Epithelial cell of proximal tubule (primary cell): ENCODE measurements at regions not wholly inside any gene's neighbourhood (a gene's known extent, or its start where the extent isn't known, plus 50 kb on each side); places are given as distances from the start of the nearest gene placed in this dataset.

Experiments used
- DNase-seq: peaks from one replicate; pipeline ENCODE4 v3.0.0-alpha.2; 2011; ENCODE audit warnings: low read depth
- H3K4me3 ChIP-seq: 2 replicates; pipeline ENCODE4 v1.5.1; 2011; ENCODE audit warnings: low read depth, mild to moderate bottlenecking, low read length
- TF ChIP-seq, protein P1 (sequence below): conservative IDR thresholded peaks from 2 replicates; pipeline ENCODE4 v1.5.1; 2012; ENCODE audit warnings: low read depth, mild to moderate bottlenecking, low read length

DNA sequence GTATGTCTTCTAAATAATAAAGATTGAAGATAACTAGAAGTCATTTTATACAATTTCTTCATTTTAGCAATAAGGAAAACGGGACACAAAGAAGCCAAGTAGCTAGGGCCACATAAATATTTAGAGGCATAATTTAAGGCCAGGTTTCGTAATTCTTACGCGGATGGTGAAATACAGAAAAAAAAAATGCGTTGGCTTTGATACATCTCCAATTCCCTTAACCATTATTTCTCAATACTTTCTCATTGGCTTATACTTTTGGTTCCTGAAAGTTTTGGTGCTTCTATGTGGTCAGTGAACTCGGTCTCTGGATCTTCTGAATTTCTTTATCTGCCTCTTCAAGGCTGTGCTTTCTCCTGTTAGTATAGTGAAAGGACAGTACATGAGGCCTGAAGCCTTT lies 888.1 kb downstream of the KCNJ2 start:
- H3K4me3 ChIP-seq = no peak overlapping the region
- TF ChIP-seq, protein P1, sequence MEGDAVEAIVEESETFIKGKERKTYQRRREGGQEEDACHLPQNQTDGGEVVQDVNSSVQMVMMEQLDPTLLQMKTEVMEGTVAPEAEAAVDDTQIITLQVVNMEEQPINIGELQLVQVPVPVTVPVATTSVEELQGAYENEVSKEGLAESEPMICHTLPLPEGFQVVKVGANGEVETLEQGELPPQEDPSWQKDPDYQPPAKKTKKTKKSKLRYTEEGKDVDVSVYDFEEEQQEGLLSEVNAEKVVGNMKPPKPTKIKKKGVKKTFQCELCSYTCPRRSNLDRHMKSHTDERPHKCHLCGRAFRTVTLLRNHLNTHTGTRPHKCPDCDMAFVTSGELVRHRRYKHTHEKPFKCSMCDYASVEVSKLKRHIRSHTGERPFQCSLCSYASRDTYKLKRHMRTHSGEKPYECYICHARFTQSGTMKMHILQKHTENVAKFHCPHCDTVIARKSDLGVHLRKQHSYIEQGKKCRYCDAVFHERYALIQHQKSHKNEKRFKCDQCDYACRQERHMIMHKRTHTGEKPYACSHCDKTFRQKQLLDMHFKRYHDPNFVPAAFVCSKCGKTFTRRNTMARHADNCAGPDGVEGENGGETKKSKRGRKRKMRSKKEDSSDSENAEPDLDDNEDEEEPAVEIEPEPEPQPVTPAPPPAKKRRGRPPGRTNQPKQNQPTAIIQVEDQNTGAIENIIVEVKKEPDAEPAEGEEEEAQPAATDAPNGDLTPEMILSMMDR = no peak
- no peak for DNase-seq

DNA sequence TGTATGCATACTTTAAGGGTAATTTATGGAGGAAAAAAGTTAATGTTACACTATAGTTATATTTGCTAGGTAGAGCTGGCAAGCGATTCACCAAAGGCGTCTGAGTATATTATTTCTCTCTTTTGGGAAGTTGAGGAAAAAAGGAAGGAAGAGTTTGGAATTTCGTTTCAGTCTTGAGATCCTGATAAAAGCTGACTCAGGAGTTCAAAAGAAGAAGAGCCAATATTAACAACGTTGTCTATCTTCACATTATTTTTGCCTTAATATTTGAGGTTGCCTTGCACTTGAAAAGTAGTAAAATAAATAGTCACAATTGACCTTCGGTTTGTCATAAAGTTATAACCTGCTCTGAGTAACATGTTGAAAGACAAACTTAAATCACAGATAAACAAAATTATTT lies 888.6 kb downstream of the KCNJ2 start:
- DNase-seq = no peak
- TF ChIP-seq, protein P1 = no peak

DNA sequence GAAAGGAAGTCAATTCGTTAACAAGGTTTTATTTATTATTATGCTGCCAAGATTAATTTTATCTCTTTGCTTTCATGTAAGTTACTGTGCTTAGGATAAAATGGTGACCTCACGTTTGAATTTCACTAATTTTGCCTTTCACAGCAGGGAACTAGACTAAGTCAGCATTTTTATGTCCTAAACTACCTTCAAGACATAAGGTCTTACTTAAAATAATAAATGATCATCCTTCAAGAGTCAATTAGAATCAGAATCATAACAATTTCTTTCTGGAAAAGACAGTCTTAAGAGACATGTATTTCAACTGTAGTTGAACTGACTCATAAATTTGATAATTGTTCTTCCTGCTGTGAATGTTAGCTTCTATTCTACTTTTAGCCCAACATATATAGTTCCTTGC lies 893.8 kb downstream of the KCNJ2 start:
- TF ChIP-seq, protein P1 = no peak
- no peak overlapping the region for H3K4me3 ChIP-seq
- DNase-seq = no peak

More for the DNA sequence above, 888.6 kb downstream of the KCNJ2 start:
- no peak overlapping the region for H3K4me3 ChIP-seq

DNA sequence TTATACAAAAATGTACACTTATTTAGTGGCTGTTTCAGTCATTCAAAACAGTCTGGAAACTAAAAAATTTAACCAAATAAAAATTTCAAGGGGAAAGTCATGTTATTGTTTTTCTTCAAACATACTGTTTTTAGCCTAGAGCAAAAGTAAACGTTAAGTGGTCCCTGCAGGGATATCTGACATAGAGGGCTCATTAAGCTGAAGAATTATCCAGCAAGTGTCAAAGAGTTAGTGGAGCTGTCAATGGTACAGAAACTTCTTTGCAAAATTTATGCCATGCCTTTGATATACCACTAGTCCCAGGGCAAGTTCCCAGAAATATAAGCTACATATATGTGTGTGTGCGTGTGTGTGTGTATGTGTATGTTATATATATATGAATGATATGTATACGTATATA lies 894.2 kb downstream of the KCNJ2 start:
- TF ChIP-seq, protein P1 = no peak
- no peak for DNase-seq
- no peak overlapping the region for H3K4me3 ChIP-seq

DNA sequence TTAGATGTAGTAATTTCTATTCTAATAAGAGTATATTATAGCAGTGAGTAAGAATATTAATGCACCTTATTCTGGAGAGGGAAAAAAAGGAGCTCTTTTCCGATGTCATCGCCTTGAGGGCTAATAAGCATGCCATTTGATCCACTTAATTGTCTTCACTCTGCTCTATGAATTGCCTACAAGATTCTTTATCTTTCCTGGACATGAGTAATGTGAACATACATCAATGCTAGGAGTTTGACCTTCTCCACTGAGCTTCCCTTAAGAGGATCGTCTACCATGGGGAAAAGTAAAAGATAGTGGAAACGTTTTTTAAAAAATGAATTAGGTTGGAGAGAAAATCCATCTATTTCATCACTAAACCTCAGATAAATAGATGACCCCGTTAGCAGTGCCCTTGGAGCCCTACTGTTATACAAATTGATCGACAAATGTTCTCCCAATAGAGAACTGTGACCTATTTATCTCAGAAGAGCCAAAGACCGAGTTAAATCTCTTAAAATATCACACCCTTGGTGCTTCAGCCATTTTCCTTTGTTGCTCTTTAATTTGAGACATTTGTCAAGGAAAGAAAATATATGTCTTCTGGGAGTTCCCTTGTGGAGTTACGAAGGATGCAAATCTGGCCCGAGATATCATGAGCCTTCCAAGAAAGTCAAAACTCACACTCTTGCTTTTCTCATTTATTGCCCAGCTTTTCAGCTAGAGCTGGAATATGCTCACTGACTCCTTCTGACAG lies 898.5 kb downstream of the KCNJ2 start:
- TF ChIP-seq, protein P1 = no peak
- no peak for DNase-seq
- H3K4me3 ChIP-seq = no peak overlapping the region

DNA sequence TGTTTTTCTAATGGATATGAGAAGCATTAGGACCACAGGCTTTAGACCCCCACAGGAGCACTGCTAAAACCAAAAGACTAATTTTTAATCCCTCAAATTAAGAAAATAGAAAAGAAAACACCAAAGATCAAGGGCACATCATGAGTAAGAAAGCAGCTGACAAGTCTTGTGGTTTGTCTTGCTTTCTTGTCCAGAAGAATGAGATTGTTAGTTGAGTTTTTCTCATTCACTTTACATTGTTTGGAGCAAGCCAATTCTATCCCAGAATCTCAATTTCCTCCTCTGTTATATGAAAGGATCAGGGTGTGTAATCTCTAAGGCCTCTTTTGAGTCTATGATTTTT lies 899.0 kb downstream of the KCNJ2 start:
- H3K4me3 ChIP-seq = no peak overlapping the region
- no peak for DNase-seq
- TF ChIP-seq, protein P1 = no peak

DNA sequence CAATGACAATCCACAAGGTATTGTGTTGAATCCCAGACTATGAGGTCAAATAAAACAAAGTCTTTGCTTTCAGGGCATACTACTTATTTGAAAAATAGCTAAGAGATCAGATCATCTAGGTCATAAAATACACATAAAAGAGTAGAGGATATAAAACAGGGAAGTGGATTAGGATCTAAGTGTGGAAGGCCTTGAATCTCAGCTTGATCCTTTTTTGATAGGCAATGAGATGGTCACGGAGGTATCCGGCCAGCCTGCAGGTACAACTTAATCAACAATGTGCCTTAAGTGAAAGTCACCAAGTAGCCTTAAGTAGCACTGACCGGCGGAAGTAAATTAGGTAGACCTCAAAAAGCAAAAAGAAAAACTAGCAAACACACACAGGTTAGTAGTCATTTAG lies 901.7 kb downstream of the KCNJ2 start:
- H3K4me3 ChIP-seq = no peak overlapping the region
- TF ChIP-seq, protein P1 = no peak
- DNase-seq = no peak
